H1 (cell line): ENCODE measurements at regions not wholly inside any gene's neighbourhood (a gene's known extent, or its start where the extent isn't known, plus 50 kb on each side); places are given as distances from the start of the nearest gene placed in this dataset.

Source experiments
- CTCF ChIP-seq, 3 experiments: IDR thresholded peaks; 1 replicate in 2 of 3; 2 replicates in 1 of 3; pipeline versions ENCODE4 v1.5.1 to v1.6.1; 2011; ENCODE audit warnings: low read length in 3 of 3, mild to moderate bottlenecking in 3 of 3, inconsistent platforms in 2 of 3, low read depth in 1 of 3, moderate library complexity in 1 of 3; ENCODE audit not compliant: insufficient read depth in 1 of 3; ENCODE audit errors: control extremely low read depth in 1 of 3
- FOSL1 ChIP-seq: IDR thresholded peaks from 2 replicates; pipeline ENCODE4 v1.6.1; 2011; ENCODE audit warnings: mild to moderate bottlenecking, low read depth, low read length, moderate library complexity; ENCODE audit not compliant: insufficient read depth
- JUN ChIP-seq: IDR thresholded peaks from 2 replicates; pipeline ENCODE4 v1.6.1; 2011; ENCODE audit warnings: low read depth, mild to moderate bottlenecking, improper control_type of control experiment, low read length
- KDM5A ChIP-seq: fragments of 200-600 bp; IDR thresholded peaks from 2 replicates; pipeline ENCODE4 v1.7.1; 2012; ENCODE audit warnings: mild to moderate bottlenecking, low read length, inconsistent platforms, mixed read lengths
- RAD21 ChIP-seq, 2 experiments: IDR thresholded peaks in 1 of 2; conservative IDR thresholded peaks in 1 of 2; 2 replicates each; pipeline ENCODE4 v1.6.1; 2011; ENCODE audit warnings: low read depth in 2 of 2, low read length in 2 of 2, improper control_type of control experiment in 1 of 2, inconsistent platforms in 1 of 2, mild to moderate bottlenecking in 1 of 2, moderate library complexity in 1 of 2
- TBP ChIP-seq: IDR thresholded peaks from 2 replicates; pipeline ENCODE4 v1.6.1; 2011; ENCODE audit warnings: low read depth, low read length, improper control_type of control experiment
- YY1 ChIP-seq: IDR thresholded peaks from 2 replicates; pipeline ENCODE4 v1.6.1; 2011; ENCODE audit warnings: low read depth, mild to moderate bottlenecking, low read length
- ZNF274 ChIP-seq: IDR thresholded peaks from 2 replicates; pipeline ENCODE4 v1.7.0; 2012; ENCODE audit warnings: low read length, borderline replicate concordance; ENCODE audit errors: extremely low read depth

DNA sequence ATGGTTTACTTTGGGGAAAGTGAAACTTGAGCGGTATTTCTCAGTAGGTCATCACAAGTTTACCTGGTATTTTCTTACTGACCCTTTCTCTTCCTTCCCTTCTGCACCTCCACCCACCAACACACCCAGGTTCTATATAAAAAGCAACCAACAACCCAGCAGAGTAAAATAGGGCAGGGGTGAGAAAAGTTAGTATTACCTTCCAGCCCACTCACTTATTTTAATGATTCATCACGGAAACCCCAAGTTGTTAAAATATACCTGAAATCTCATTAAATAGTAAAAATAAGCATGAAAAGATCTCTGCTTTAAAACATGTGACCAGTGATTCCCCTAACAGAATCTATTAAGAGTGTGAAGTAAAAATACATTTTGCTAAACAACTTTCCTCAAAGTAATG lies 306.1 kb downstream of the ZEB2 start (continued):
- TF ChIP-seq CTCF (IDR thresholded peaks at IDR 0.05; ENCODE audit: control extremely low read depth in 1 of 3, insufficient read depth in 1 of 3, low read depth in 1 of 3, low read length in 3 of 3) (no peak), RAD21 (IDR thresholded peaks at IDR 0.05 in 1 of 2, conservative IDR thresholded peaks at IDR 0.05 in 1 of 2; ENCODE audit: low read depth in 2 of 2, low read length in 2 of 2) (no peak), KDM5A (no peak), JUN (no peak), ZNF274 (no peak), YY1 (no peak), TBP (no peak), FOSL1 (no peak)
